SK-N-MC (cell line): ENCODE measurements at regions not wholly inside any gene's neighbourhood (a gene's known extent, or its start where the extent isn't known, plus 50 kb on each side); places are given as distances from the start of the nearest gene placed in this dataset.

Experiments
- EZH2 ChIP-seq: fragments of 200-600 bp; sonication (generic); IDR thresholded peaks from one replicate; pipeline ENCODE4 v1.6.1; 2017; ENCODE audit warnings: antibody characterized with exemption
- FOXP2 ChIP-seq: optimal IDR thresholded peaks from 2 replicates; pipeline ENCODE3; 2011; ENCODE audit warnings: mild to moderate bottlenecking, moderate library complexity; ENCODE audit not compliant: insufficient read depth; ENCODE audit errors: extremely low read length, control extremely low read depth
- POLR2AphosphoS5 ChIP-seq: IDR thresholded peaks from 2 replicates; pipeline ENCODE4 v1.6.1; 2012; ENCODE audit warnings: mild to moderate bottlenecking, low read depth, low read length, borderline replicate concordance

DNA sequence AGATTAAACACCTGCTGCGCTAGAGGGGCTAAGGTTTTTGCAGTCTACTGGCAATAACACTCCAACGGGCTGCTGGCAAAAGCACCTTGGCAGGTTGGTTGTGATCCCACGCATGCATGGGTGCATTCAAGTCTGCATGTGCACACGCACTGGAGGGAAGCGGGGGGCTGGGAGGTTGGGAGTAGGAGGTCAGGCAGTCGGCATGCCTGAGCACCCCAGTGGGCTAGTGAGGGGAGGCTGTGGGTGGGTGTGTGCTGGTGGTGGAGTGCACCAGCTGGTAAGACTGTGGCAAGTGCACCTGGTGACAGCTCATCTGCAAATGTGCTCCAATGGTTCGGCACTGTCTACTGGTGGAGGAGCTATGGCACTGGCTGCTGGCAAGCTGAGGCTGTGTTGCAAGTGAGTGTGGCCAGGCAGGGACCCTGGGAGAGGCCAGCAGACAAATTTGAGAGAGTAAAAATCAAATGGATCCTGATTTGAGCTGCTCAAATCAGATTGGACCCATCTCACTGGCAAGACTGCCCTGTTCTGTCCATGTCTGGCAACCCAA lies 460.6 kb upstream of the DSEL start:
- TF ChIP-seq EZH2: no peak
- TF ChIP-seq POLR2AphosphoS5: no peak
- no peak for TF ChIP-seq FOXP2
